Hippocampal formation (tissue), 2 donors: ENCODE measurements at regions not wholly inside any gene's neighbourhood (a gene's known extent, or its start where the extent isn't known, plus 50 kb on each side); places are given as distances from the start of the nearest gene placed in this dataset.
"Not testable (repeated sequence)": the region's sequence is repeated elsewhere in the genome, so short reads cannot be mapped to it uniquely, and the experiment has no call there.

Experiments
- DNase-seq, 2 donors: peaks; one replicate each; lab custom pipeline; 2025; lab: John Stamatoyannopoulos, UW

DNA sequence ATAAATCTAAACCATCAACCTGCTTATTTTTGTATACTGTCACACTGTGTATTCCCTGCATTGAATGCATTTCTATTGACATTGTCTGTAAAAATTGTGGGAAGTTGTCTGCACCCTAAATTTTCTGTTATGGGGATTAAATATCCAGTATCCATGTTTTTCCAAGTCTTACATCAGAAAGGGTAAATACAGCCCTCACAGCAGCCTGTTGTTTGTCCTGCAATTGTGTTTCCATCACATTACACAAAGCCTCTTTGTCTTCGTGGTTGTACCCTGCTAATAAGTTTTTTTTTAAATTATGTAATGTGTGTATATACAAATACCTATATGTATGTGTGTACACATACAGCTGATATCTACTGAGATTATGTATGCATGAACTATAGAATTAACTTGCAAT is 109.2 kb upstream of the PTPN20 start:
- DNase-seq = not testable (repeated sequence)

DNA sequence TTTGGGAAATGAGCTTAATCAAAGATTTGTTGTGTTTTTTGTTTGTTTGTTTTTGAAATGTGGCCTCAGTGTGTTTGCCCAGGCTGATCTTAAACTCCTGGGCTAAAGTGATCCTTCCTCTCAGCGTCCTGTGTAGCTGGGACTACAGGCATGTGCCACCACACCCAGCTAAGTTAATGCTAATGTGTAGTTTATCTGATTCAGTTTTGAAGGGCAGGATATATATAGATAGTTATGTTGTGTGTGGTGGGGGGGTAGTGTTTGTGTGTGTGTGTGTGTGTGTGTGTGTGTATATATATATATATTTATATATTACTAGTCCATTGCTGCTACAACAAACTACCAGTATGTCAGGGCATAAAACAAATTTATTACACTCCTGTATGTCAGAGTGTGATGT is 108.1 kb upstream of the PTPN20 start:
- DNase-seq = not testable (repeated sequence)

DNA sequence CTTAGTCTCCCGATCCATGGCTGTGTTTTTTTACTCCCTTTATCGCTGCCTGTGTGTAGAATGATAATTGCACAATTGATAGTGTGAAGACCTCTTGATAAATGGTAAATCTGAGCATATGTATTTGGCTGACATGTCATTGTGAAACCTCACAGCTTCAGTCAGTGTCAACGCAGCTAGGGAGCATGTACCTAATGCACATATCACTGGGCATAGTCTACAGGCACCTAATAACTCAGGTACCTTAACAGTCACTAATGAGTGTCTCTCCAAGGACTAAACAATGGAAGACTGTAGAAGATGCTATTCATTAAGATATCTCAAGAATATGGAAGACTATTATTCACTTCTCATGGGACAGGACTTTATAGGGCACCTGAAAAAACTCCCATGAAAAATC is 101.0 kb upstream of the PTPN20 start:
- DNase-seq = not testable (repeated sequence)

DNA sequence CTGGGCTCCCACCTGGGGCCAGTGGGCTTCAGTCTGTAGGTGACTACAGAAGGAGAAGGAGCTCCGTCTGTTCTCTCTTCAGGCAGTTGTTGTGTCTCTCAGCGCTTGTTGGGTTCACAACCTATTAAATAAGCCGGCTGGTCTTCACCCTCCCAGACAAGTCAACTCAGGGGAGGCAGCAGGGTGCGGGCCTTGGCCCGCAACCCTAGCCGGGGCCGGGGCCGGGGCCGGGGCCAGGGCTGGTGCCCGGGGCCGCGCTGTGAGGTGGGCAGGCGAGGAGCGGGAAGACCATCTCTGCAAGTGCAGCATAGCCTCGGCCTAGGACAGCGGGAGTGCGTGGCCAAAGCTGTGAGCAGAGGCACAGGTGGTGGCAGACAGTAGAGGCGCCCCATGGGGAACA is 95.1 kb upstream of the PTPN20 start:
- DNase-seq = not testable (repeated sequence)

DNA sequence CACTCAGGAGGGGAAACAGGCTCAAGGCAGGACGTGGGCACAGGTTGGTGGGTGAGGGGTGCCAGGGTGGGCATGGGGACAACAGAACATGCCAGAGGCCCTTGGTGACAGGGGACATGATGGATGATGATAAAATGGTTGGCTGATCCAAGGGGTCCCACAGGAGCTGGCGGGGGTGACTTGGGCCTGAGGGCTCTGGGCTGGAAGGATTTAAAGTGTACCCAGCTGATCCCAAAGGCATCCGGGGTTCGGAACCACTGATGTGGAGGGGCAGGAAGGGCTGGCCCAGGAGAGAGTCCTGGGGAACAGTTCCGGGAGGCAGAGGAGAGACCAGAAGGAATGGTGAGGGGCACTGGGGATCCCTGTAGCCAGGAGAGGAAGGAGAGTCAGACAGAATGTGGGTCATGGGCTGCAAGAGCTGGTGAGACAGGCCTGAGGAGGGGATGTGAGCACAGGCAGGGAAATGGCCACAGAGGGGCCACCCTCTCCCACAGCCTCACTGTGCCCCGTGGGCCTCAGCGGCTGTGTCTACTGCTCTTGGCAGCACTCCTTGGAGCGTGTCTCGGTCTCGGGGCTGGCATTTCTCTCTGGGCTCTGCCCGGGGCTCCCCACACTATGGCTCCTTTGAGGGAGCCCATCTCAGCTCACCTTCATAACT is 70.7 kb upstream of the PTPN20 start:
- DNase-seq = not testable (repeated sequence)

DNA sequence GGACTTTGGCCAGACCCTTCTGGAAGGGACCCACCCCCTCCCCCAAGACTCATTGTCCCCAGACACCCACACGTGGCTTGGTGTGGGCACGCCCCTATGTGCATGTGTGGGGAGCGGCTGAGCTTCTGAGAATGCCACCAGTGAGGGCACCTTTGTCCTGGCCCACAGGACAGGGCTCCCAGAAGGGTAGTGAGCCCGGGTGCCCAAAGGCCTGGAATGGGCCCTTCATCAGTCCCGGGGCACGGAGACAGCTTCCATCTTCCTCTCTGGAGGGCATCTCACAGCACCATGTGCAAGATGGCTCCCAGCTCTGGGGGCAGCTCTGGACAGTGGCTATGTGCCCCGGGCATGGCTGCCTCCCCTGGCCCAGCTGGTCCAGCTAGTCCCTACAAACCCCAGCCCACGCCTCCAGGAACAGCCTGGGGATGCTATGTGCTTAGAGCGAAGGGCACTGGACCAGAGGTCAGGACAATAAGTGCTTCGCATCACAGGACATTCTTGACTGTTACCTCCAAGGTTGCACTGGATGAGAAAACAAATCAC is 70.1 kb upstream of the PTPN20 start:
- not testable (repeated sequence) for DNase-seq

DNA sequence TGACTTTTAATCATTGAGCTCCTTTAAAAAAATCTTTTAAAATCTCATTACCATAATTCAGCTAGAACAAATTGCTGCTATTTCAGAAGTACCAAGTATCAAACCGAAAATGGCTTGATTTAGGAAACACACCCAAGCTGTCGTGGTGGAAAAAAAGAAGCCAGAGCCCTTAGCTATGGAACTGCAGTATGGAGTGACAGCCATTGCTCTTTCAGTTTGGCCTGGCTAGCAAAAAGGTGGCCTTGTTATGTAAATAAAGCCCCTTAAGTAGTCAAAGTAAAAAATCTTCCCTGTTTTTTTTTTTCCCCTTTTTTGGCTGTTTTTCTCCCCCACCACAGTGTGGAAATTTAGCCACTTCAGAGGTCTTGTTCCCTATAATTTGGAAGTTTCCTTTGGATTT is 66.0 kb upstream of the PTPN20 start:
- not testable (repeated sequence) for DNase-seq

DNA sequence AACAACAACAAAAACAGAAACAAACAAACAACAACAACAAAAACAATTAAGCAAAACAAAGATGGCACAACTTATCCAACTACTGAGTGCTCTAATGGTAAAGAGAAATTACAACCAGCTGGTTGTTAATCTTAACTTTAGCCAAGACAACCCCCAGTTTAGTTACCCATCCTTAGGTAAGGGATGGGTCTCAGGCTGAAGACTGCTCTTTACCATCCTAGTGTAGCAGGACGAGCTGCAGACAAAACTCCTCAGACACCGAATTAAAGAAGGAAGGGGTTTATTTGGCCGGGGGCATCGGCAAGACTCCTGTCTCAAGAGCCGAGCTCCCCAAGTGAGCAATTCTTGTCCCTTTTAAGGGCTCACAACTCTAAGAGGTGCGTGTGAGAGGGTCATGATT is 65.6 kb upstream of the PTPN20 start:
- not testable (repeated sequence) for DNase-seq

DNA sequence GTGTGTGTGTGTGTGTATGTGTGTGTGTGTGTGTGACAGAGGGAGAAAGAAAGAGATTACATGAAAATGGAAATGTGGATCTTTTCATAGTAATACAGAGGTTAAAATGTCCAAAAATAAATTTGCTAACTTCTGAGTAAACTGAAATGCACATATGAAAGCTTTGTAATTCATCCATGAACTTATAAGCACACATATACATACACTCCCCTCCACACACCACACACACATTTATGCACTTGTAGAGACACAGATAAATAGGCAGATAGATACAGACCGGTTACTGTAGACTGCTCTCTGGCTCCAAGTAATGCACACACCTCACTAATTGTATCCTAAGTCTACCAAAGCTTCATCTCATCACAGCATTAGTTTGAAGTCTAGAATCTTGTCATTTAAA is 50.5 kb upstream of the PTPN20 start:
- not testable (repeated sequence) for DNase-seq
